Tibial nerve (tissue), 4 donors: ENCODE measurements at regions not wholly inside any gene's neighbourhood (a gene's known extent, or its start where the extent isn't known, plus 50 kb on each side); places are given as distances from the start of the nearest gene placed in this dataset.

Experiments
- CTCF ChIP-seq, 5 experiments: fragments of 200-600 bp in 3 of 5; fragments of 450-650 bp in 2 of 5; sonication (generic) in 3 of 5; IDR thresholded peaks; one replicate each; pipeline ENCODE4 v1.5.1; 2016 to 2019; ENCODE audit warnings: antibody characterized with exemption in 5 of 5, mild to moderate bottlenecking in 3 of 5, moderate library complexity in 2 of 5
- EP300 ChIP-seq, 2 donors: sonication (generic); formaldehyde crosslinking; IDR thresholded peaks; one replicate each; pipeline ENCODE4 v1.6.1; 2017; ENCODE audit warnings: antibody characterized with exemption in 2 of 2, mild to moderate bottlenecking in 1 of 2
- POLR2A ChIP-seq, 2 donors: fragments of 450-650 bp; IDR thresholded peaks; one replicate each; pipeline ENCODE4 v1.6.1; 2017; ENCODE audit warnings: antibody characterized with exemption in 2 of 2, mild to moderate bottlenecking in 2 of 2, moderate library complexity in 2 of 2

GRCh38 chr2:238989484-238989883, 141.6 kb downstream of the TWIST2 start:
- no peak for TF ChIP-seq POLR2A (IDR thresholded peaks at IDR 0.05)
- no peak for TF ChIP-seq EP300 (IDR thresholded peaks at IDR 0.05)
- no peak for TF ChIP-seq CTCF (IDR thresholded peaks at IDR 0.05)
